ENCODE measurements at regions not wholly inside any gene's neighbourhood (a gene's known extent, or its start where the extent isn't known, plus 50 kb on each side); places are given as distances from the start of the nearest gene placed in this dataset.

DNA sequence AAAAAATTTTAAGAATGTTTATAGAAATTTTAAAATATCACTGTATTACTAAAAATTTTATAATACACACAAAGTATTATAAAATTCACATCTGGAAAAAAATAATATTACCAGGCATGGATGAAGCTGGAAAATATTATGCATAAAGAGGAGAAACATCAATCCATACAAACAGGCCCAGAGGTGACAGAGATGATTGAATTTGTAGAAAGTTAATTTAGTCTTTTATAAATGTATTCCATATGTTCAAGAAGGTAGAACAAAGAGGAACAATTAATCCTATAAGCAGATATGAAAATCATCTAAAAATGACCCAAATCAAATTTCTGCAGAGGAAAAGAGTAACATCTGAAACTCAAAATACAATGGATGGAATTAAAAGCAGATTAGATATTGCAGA is 605.2 kb upstream of the CELF4 start:
- H3K27me3 Mint-ChIP-seq (ENCODE audit: insufficient read depth, low read depth, poor library complexity), result no peaks in the 10 kb centered on the region
- Histone ChIP-seq H3K4me1 (ENCODE audit: insufficient read depth) (0 out of 2 replicates have a peak, but pooled peaks cover 11% of the 10 kb centered on the region), H3K4me3 (no peak overlapping the region), H3K27me3 (ENCODE audit: insufficient read depth) (no peaks in the 10 kb centered on the region), H3K9me2 (ENCODE audit: insufficient read depth) (no peaks in the 10 kb centered on the region), H3K4me2 (no peak overlapping the region), H2AFZ (no peak overlapping the region), H3K27ac (ENCODE audit: low read depth) (no peak overlapping the region), H3K79me2 (replicated peaks; ENCODE audit: insufficient read depth) (no peaks in the 10 kb centered on the region), H3K36me3 (ENCODE audit: insufficient read depth) (no peaks in the 10 kb centered on the region), H4K20me1 (replicated peaks; ENCODE audit: insufficient read depth) (no peaks in the 10 kb centered on the region), H3F3A (replicated peaks; ENCODE audit: low read depth) (no peaks in the 10 kb centered on the region)
- H3K36me3 Mint-ChIP-seq (ENCODE audit: low read depth), result no peaks in the 10 kb centered on the region
- peaks cover 11% of the 10 kb centered on the region; the same call in 2 of the 3 replicates for H3K4me1 Mint-ChIP-seq
- TF ChIP-seq ZNF462 (CRISPR knock-in tag; IDR thresholded peaks at IDR 0.05) (no peak), CREB1 (CRISPR knock-in tag; IDR thresholded peaks at IDR 0.05; ENCODE audit: low read depth) (no peak), EZH2phosphoT487 (IDR thresholded peaks at IDR 0.05; ENCODE audit: unreplicated experiment) (no peak), POLR2AphosphoS5 (IDR thresholded peaks at IDR 0.05; ENCODE audit: low read depth) (no peak), ETS1 (IDR thresholded peaks at IDR 0.05) (no peak), JUNB (IDR thresholded peaks at IDR 0.05; ENCODE audit: unreplicated experiment) (no peak), NANOG (IDR thresholded peaks at IDR 0.05; ENCODE audit: borderline replicate concordance) (no peak), ZNF114 (CRISPR knock-in tag; IDR thresholded peaks at IDR 0.05) (no peak), ZNF331 (CRISPR knock-in tag; IDR thresholded peaks at IDR 0.05; ENCODE audit: low read depth) (no peak), EZH2 (IDR thresholded peaks at IDR 0.05; ENCODE audit: low read depth, unreplicated experiment) (no peak), STAT1 (IDR thresholded peaks at IDR 0.05; ENCODE audit: unreplicated experiment) (no peak)
- TF ChIP-seq, protein P1, sequence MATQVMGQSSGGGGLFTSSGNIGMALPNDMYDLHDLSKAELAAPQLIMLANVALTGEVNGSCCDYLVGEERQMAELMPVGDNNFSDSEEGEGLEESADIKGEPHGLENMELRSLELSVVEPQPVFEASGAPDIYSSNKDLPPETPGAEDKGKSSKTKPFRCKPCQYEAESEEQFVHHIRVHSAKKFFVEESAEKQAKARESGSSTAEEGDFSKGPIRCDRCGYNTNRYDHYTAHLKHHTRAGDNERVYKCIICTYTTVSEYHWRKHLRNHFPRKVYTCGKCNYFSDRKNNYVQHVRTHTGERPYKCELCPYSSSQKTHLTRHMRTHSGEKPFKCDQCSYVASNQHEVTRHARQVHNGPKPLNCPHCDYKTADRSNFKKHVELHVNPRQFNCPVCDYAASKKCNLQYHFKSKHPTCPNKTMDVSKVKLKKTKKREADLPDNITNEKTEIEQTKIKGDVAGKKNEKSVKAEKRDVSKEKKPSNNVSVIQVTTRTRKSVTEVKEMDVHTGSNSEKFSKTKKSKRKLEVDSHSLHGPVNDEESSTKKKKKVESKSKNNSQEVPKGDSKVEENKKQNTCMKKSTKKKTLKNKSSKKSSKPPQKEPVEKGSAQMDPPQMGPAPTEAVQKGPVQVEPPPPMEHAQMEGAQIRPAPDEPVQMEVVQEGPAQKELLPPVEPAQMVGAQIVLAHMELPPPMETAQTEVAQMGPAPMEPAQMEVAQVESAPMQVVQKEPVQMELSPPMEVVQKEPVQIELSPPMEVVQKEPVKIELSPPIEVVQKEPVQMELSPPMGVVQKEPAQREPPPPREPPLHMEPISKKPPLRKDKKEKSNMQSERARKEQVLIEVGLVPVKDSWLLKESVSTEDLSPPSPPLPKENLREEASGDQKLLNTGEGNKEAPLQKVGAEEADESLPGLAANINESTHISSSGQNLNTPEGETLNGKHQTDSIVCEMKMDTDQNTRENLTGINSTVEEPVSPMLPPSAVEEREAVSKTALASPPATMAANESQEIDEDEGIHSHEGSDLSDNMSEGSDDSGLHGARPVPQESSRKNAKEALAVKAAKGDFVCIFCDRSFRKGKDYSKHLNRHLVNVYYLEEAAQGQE (IDR thresholded peaks at IDR 0.05; ENCODE audit: unreplicated experiment), result no peak
- TF ChIP-seq, protein P2, sequence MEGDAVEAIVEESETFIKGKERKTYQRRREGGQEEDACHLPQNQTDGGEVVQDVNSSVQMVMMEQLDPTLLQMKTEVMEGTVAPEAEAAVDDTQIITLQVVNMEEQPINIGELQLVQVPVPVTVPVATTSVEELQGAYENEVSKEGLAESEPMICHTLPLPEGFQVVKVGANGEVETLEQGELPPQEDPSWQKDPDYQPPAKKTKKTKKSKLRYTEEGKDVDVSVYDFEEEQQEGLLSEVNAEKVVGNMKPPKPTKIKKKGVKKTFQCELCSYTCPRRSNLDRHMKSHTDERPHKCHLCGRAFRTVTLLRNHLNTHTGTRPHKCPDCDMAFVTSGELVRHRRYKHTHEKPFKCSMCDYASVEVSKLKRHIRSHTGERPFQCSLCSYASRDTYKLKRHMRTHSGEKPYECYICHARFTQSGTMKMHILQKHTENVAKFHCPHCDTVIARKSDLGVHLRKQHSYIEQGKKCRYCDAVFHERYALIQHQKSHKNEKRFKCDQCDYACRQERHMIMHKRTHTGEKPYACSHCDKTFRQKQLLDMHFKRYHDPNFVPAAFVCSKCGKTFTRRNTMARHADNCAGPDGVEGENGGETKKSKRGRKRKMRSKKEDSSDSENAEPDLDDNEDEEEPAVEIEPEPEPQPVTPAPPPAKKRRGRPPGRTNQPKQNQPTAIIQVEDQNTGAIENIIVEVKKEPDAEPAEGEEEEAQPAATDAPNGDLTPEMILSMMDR (conservative IDR thresholded peaks at IDR 0.05; ENCODE audit: low read depth in 2 of 2), result no peak
- ATAC-seq (no peak), DNase-seq (ENCODE audit: low spot score) (no peak)
- H3K9me3 Mint-ChIP-seq, result no peaks in the 10 kb centered on the region
- H3K4me3 Mint-ChIP-seq, result no peak overlapping the region
- H3K27ac Mint-ChIP-seq, result no peak overlapping the region

Data from GM23338 (cell line).